Large intestine (tissue), 3 donors: ENCODE measurements at regions not wholly inside any gene's neighbourhood (a gene's known extent, or its start where the extent isn't known, plus 50 kb on each side); places are given as distances from the start of the nearest gene placed in this dataset.

Source experiments
- DNase-seq, 2 donors: peaks; one replicate each; pipeline versions ENCODE4 v3.0.0 to v3.0.0-alpha.2; 2013
- H3K27ac ChIP-seq: one replicate; pipeline ENCODE4 v1.5.1; 2013; ENCODE audit warnings: low read length
- H3K27me3 ChIP-seq: 2 replicates; pipeline ENCODE4 v1.6.1; 2013; ENCODE audit warnings: low read length; ENCODE audit not compliant: control insufficient read depth, insufficient read depth
- H3K36me3 ChIP-seq: 2 replicates; pipeline ENCODE4 v1.6.1; 2013; ENCODE audit warnings: low read length; ENCODE audit not compliant: control insufficient read depth, insufficient read depth
- H3K4me1 ChIP-seq: one replicate; pipeline ENCODE4 v1.6.1; 2013; ENCODE audit warnings: low read length; ENCODE audit not compliant: control insufficient read depth, insufficient read depth
- H3K4me3 ChIP-seq: one replicate; pipeline ENCODE4 v1.5.1; 2013; ENCODE audit warnings: low read length
- H3K9me3 ChIP-seq: one replicate; pipeline ENCODE4 v1.6.1; 2013; ENCODE audit warnings: mild to moderate bottlenecking, low read depth, low read length, moderate library complexity; ENCODE audit not compliant: control insufficient read depth
- WGBS: methylation state at CpG from one replicate; pipeline ENCODE4 v1.1.5; 2013; ENCODE audit warnings: low lambda C conversion rate; ENCODE audit not compliant: insufficient coverage; 5-methylcytosine and 5-hydroxymethylcytosine counted together

- Histone ChIP-seq H3K4me3 (no peak overlapping the region), H3K27me3 (no peaks in the 10 kb centered on the region), H3K36me3 (no peaks in the 10 kb centered on the region), H3K4me1 (no peaks in the 10 kb centered on the region), H3K9me3 (no peaks in the 10 kb centered on the region), H3K27ac (no peak overlapping the region)
- WGBS: 100% methylated on average over 1 of the region's 1 CpG
- no peak for DNase-seq
These were observed 99.6 kb upstream of the SCG2 start for GRCh38 chr2:223701761-223702160.

- no peaks in the 10 kb centered on the region for H3K4me1 ChIP-seq
- DNase-seq: no peak
- H3K27me3 ChIP-seq: no peaks in the 10 kb centered on the region
- no peaks in the 10 kb centered on the region for H3K36me3 ChIP-seq
- H3K27ac ChIP-seq: no peak overlapping the region
- H3K9me3 ChIP-seq: no peaks in the 10 kb centered on the region
- 20% methylated on average over 1 of the region's 3 CpGs for WGBS
- no peak overlapping the region for H3K4me3 ChIP-seq
These were observed 98.1 kb upstream of the SCG2 start for GRCh38 chr2:223700221-223700620.

GRCh38 chr2:223697892-223698645 lies 95.9 kb upstream of the SCG2 start:
- Histone ChIP-seq H3K9me3 (no peaks in the 10 kb centered on the region), H3K4me3 (no peak overlapping the region), H3K4me1 (no peaks in the 10 kb centered on the region), H3K36me3 (no peaks in the 10 kb centered on the region), H3K27ac (no peak overlapping the region), H3K27me3 (no peaks in the 10 kb centered on the region)
- 100% methylated on average over 3 of the region's 7 CpGs for WGBS
- no peak for DNase-seq

- WGBS: 100% methylated on average over 2 of the region's 2 CpGs
- no peak for DNase-seq
- no peak overlapping the region for H3K4me3 ChIP-seq
These were observed 95.2 kb upstream of the SCG2 start for GRCh38 chr2:223697316-223697891.

GRCh38 chr2:223696719-223697118 lies 94.6 kb upstream of the SCG2 start:
- H3K27me3 ChIP-seq: no peaks in the 10 kb centered on the region
- H3K27ac ChIP-seq: no peak overlapping the region
- no peaks in the 10 kb centered on the region for H3K9me3 ChIP-seq
- no peaks in the 10 kb centered on the region for H3K4me1 ChIP-seq
- no peak overlapping the region for H3K4me3 ChIP-seq
- DNase-seq: no peak
- WGBS: no CpG with 5 or more reads among the region's 1 CpG
- no peaks in the 10 kb centered on the region for H3K36me3 ChIP-seq

More at GRCh38 chr2:223697316-223697891, 95.2 kb upstream of the SCG2 start:
- H3K4me1 ChIP-seq: no peaks in the 10 kb centered on the region
- no peaks in the 10 kb centered on the region for H3K36me3 ChIP-seq
- no peaks in the 10 kb centered on the region for H3K9me3 ChIP-seq
- no peaks in the 10 kb centered on the region for H3K27me3 ChIP-seq
- H3K27ac ChIP-seq: no peak overlapping the region

GRCh38 chr2:223692191-223692947 lies 90.2 kb upstream of the SCG2 start:
- Histone ChIP-seq H3K27ac (no peak overlapping the region), H3K9me3 (no peaks in the 10 kb centered on the region), H3K27me3 (no peaks in the 10 kb centered on the region), H3K4me1 (no peaks in the 10 kb centered on the region), H3K36me3 (no peaks in the 10 kb centered on the region), H3K4me3 (no peak overlapping the region)
- 30% methylated on average over 2 of the region's 13 CpGs for WGBS
- DNase-seq: peak; percentile 2 to 9

- no peaks in the 10 kb centered on the region for H3K9me3 ChIP-seq
- H3K27me3 ChIP-seq: no peaks in the 10 kb centered on the region
- no peaks in the 10 kb centered on the region for H3K36me3 ChIP-seq
- no CpG with 5 or more reads among the region's 4 CpGs for WGBS
- H3K4me1 ChIP-seq: no peaks in the 10 kb centered on the region
- H3K4me3 ChIP-seq: no peak overlapping the region
- no peak overlapping the region for H3K27ac ChIP-seq
- DNase-seq: no peak
These were observed 86.1 kb upstream of the SCG2 start for GRCh38 chr2:223688094-223688835.

- WGBS: no CpG with 5 or more reads among the region's 3 CpGs
- Histone ChIP-seq H3K27me3 (no peaks in the 10 kb centered on the region), H3K27ac (no peak overlapping the region), H3K36me3 (no peaks in the 10 kb centered on the region), H3K9me3 (no peaks in the 10 kb centered on the region), H3K4me1 (no peaks in the 10 kb centered on the region), H3K4me3 (no peak overlapping the region)
- no peak for DNase-seq
These were observed 79.0 kb upstream of the SCG2 start for GRCh38 chr2:223681125-223681524.

- Histone ChIP-seq H3K36me3 (no peaks in the 10 kb centered on the region), H3K27ac (no peak overlapping the region), H3K9me3 (no peaks in the 10 kb centered on the region), H3K27me3 (no peaks in the 10 kb centered on the region), H3K4me1 (no peaks in the 10 kb centered on the region), H3K4me3 (no peak overlapping the region)
- DNase-seq: no peak
- 71% methylated on average over 1 of the region's 5 CpGs for WGBS
These were observed 72.9 kb upstream of the SCG2 start for GRCh38 chr2:223674998-223675609.
